NCI-H526 treated with DMSO at 0.1 percent for 48 hours (cell line): ENCODE measurements at regions not wholly inside any gene's neighbourhood (a gene's known extent, or its start where the extent isn't known, plus 50 kb on each side); places are given as distances from the start of the nearest gene placed in this dataset.
"Not testable (repeated sequence)": the region's sequence is repeated elsewhere in the genome, so short reads cannot be mapped to it uniquely, and the experiment has no call there.

Experiments used
- DNase-seq: peaks from one replicate; lab custom pipeline; 2025; lab: John Stamatoyannopoulos, UW

DNA sequence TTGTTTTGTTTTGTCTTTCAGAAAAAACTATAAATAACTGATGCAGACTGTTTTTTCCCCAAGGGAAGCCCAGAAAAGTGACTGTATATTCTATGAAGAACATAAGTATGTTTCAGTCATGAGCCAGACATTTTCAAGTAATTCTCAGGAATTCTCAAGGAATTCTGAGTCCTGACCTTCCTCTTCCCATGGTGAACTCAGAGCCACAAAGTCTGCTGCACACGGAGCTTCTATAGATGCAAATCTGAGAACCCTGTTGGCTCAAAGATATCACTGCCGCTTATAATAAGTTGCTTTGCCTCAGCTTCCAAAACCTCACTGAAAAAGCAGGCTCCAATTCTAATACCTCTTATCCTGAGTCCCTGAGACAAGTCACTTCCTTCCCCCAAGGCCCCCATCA is 418.5 kb upstream of the RUNX1 start:
- no peak for DNase-seq

DNA sequence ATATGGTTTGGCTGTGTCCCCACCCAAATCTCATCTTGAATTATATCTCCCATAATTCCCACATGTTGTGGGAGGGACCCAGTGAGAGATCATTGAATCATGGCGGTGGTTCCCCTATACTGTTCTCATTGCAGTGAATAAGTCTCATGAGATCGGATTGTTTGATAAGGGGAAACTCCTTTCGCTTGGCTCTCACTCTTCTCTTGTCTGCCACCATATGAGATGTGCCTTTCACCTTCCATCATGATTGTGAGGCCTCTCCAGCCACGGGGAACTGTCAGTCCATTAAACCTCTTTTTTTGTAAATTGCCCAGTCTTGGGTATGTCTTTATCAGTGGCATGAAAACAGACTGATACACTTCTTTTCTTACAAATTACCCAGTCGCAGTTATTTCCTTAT is 417.6 kb upstream of the RUNX1 start:
- not testable (repeated sequence) for DNase-seq

DNA sequence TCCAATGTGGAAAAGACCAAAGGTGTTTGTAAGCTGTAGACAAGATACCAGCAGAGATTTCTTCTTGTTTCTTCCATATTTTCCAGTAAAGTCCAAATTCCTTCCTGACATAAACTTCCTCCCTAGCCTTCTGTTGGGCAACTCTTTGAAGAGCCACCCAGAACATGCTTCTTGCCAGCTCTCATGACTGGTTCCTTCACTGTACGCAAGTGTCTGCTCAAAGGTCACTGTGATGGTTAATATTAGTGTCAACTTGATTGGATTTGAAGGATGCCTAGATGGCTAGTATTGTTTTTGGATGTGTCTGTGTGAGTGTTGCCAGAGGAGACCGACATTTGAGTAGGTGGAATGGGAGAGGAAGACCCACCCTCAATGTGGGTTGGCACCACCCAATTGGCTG is 416.6 kb upstream of the RUNX1 start:
- DNase-seq: no peak

DNA sequence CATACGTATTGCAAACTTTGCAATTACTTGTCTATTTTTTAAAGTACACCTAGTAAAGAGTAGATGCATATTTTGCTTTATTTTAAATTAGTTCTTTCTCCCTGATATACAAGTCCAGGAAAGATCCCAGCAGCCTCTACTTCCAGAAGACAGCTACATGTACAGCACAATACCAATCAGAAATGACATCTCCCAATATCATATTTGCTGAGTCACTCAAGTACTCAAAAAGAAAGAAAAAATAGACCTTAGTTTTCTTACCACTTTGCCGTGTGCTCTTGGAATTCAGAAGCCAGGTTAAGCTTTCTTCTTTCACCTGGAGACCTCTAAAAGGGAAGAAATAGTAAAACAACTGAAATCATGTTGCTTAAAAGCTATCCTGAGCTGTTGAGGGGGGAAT is 412.6 kb upstream of the RUNX1 start:
- DNase-seq: no peak

DNA sequence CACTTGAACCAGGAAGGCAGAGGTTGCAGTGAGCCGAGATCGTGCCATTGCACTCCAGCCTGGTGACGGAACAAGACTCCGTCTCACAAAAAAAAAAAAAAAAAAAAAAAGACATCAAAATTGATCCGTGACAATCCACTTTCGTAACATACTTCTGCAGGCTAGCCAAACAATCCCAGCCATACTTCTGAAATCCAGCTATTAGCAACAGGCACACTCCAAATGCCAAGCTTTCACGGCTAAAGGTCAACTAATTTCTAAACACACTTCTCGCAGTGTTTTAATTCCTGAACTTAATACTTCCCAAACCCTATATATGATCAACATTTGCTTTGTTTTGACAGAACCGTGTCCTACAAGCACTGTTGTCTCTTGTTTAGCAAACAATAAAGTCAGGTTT is 411.3 kb upstream of the RUNX1 start:
- no peak for DNase-seq

DNA sequence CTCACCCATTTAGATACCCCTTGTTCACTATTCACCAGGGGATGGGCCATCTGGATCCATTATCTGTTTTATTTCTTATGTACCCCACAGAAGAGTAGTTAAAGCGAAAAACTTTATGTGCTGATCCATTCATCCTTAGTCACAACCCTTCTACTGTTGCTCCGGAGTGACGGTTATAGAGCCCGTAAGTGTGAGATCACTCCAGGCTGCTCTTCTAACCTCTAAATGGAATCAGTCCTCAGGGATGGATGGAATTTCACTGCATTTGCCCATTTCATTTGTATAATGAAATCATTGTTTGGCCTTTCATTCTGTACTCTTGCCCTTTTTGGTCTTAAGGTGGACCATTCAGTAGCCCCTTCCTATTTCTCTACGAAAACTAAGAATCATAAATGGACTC is 409.3 kb upstream of the RUNX1 start:
- DNase-seq: no peak

DNA sequence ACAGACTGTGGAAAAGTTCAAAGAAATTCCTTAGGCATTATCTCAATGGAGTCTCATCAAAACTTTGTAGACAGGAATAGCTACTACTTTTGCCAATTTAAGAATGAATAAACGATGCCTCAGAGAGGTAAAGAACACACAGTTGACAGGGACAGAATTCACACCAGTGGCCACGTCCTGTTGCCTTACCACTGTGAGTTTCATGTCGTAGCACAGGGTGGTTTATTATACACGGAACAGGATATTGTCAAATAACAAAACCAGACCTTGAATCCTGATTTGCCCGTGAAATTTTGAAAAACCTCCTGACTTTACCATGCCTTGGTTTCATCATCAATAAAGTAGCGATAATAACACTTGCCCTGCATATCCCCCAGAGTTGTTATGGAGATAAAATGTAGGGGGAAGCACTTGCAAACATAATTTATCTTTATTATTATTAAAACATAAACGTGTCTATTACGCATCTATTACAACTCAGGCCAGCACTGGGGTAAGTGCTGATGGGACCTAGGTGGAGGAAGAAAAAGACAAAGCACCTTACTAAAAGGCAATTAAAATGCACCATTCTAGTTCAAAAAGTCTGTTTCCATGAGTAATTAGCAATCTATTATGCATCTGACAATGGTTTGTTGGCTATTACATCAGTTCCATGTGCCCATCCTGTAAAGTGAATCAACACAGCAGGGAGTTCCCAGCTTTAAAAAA is 408.1 kb upstream of the RUNX1 start:
- no peak for DNase-seq

DNA sequence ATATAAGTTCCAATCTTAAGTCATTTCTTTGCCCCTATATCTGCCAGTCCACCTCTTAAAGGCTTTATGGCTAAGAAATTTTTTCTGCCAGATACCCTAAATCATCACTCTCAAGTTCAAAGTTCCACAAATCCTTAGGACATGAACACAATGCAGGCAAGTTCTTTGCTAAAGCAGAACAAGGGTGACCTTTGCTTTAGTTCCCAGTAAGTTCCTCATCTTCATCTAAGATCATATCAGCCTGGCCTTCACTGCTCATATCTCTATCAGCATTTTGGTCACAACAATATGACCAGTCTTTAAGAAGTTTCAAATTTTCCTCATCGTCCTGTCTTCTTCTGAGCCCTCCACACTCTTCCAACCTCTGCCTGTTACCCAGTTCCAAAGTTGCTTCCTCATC is 402.2 kb upstream of the RUNX1 start:
- DNase-seq: no peak

DNA sequence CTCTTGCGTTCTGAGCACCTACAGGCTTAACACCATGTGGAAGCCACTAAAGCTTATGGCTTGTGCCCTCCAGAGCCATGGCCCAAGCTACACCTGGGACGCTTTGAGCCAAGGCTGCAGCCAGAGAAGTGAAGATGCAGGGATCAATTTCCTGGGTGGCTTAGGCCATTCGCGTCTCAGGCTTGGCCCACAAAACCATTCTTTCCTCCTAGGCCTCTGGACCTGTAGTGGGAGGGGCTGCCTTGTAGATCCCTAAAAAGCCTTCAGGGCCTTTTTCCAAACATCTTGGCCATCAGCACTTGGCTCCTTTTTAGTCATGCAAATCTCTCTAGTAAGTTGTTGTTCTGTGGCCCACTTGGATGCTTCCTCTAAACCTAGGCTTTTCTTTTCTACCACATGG is 401.7 kb upstream of the RUNX1 start:
- no peak for DNase-seq

DNA sequence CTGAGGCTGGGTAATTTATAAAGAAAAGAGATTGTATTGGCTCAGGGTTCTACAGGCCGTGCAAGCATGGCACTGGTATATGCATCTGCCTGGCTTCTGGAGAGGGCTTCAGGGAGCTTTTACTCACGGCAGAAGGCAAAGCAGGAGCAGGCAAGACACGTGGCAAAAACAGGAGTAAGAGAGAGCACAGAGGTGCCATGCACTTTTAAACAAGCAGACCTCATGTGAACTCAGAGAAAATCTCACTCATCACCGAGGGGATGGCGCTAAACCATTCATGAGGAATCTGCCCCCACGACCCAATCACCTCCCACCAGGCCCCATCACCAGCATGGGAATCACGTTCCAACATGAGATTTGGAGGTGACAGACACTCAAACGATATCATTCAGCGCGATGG is 400.7 kb upstream of the RUNX1 start:
- no peak for DNase-seq

DNA sequence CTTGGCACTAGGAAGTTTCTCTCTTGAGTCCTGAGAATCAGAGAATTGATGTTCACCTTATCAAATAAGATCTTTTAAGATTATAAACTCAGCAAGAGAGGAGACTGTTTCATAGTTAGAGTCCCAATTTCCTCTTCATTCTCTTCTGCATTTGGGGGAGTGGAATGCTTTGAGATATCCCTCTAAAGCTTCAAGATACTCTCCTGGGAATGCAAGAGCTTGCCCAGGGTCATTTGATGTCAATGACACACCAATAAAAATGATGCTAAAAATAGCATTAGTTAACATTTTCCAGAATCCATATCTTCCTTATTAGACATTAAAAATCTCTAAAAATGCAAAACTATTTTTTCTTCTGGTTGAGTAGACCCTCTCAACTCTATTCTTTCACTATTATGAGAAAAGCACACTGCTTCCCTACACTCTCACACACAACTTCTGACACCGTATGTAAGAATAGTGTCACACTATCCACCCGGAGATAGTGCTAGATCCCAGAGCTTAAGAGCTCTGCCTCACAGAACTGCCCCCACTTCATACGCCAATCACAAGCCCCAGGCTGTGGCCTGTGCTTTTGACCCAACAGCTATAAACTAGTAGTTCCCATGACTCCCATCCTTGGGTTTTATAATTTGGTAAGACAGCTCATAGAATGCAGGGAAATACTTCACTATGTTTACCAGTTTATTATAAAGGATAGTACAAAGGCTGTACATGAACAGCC is 399.9 kb upstream of the RUNX1 start:
- DNase-seq: no peak

DNA sequence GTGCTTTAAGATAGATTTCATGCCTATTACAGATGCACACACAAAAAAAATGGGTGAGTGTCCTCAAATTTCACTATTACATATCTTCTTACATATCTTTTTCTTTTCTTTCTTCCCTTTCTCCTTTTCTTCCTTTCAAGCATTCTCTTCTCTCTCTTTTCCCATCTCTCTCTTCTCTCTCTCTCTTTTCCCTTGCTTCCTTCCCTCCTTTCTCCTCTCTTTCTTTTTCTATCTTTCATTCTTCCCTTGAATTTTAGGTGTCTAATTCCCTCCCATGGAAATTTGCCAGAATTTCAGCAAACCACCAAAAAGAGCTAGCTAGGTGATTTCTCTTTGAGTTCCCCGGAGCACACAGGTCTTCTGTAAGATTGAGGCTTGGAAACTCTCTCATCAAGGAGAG is 395.3 kb upstream of the RUNX1 start:
- DNase-seq: no peak

DNA sequence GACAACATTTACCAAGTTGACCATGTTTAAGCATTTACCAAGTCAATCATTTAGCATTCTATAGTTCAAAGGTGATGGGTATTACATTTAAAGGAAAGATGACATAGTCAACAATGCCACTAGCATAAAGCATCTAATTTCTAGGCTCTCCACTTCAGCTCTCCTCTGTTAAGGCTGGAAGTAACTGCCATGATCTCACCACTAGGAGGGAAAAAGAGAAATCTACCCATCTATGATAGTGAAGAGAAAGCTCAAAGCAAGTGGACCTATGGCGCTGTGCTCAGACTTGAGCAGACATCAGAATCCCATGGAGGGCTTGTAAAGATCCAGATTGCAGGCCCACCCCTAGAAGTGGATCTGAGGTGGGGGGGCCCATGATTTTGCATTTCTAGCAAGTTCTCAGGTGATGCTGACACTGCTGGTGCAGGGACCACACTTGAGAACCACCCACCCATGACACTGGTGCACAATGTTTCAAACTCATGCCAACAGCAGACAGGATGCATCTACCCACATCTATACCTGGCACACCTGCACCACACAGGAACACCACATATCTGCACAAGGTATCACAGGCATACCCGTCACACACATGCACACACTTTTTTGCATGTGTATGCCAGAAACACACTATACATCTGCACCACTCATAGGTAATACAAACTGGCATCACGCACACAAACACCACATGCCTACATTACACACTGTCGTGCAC is 392.9 kb upstream of the RUNX1 start:
- no peak for DNase-seq

DNA sequence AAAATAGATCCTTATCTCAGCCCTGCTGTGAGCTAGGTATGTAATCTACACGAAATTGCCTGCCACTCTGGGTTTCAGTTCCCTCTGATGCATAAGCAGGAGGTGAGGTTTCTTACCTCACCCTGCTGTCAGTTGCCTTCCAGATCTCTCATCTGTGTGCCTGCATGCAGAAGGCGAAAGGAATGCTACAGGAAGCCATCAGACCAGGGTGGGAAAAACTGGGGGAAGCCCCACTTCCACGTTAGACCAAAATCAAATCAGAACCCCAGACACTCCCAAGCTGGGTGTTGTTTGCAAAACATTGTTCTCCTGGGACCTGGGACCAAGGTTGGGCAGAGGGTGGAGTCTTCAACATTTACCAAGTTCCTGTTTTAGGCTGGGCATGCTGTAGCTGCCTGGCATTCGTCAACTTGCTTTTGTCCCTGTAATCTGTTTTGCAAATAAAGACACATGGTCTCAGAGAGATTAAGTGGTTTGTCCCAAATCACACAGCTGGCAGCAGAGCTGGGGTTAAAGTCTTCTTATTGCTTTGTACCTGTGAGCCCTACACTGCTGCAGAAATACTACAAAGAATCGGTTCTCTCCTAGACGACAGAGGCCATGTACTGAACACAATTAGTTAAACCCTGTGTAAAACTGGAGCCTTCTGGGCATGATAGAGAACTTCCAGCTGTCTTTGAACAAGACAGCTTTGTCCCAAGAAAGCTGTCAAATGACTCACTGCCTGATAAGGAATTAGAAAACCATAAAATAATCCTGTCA is 389.7 kb upstream of the RUNX1 start:
- no peak for DNase-seq

DNA sequence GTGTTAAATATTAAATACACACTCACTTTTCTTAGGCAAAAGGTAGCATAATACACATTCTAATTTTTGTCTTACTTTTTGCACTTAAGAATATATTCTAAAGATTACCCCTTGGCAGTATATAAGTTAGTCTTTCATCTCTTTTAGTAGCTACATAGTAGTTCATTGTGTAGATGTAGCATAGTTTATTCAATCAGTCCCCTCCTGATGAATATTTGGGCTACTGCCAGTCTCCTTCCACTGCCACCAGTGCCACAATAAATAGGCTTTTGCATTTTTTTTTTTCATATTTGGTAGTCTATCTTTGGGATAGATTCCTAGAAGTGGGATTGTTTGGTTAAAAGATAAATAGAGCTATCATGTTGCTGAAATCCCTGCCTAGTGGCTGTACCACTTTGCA is 388.8 kb upstream of the RUNX1 start:
- DNase-seq: no peak

DNA sequence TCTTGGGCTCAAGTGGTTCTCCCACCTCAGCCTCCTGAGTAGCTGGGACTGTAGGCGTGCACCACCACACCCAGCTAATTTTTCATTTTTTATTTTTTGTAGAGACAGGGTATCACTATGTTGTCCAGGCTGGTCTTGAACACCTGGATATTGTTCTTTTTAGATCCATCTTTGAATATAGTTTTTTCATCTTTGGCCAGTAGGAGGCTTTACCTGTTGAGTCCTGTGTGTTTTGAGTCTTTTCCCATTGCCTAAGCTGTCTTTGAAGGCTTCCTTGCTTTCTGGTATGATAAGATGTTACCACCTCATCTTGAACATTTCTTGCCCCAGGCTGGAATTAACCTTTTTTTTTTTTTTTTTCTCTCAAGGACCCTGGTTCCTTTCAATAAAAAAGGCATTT is 387.8 kb upstream of the RUNX1 start:
- no peak for DNase-seq

DNA sequence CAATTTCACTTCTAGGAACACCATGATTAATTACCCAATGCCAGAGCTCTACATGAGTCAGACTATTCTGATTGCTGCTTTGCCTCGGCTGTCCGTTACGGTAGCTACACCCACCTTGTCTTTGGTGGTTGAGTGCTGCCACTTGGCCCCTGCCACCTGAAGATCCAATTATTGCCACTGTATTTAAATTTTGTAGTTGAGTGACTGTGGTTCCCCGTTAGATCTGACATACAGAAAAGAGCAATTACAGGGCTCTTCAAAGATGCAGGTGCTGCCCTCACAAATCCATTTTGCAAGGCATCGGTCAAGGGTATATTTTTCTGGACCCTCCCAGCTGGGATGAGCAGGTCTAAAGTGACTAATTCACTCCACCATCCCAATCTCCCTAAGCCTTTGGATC is 383.5 kb upstream of the RUNX1 start:
- not testable (repeated sequence) for DNase-seq

DNA sequence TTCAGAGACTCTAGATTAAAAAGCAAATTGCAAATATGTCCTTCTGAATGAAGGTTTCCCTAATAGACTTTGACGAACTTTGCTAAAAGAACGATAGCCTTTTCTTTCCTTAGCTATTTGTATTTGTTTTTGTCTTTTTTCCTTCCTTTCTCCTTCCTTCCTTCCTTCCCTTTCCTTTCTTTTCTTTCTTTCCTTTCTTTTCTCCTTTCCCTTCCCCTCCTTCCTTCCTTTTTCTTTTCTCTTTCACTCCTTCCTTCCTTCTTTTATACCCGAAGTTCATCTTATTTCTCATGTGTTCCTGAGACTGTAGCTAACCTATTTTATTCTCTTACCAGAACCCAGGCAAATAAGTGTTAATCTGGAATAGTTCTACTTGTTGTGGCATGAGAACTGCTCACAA is 381.2 kb upstream of the RUNX1 start:
- DNase-seq: no peak

DNA sequence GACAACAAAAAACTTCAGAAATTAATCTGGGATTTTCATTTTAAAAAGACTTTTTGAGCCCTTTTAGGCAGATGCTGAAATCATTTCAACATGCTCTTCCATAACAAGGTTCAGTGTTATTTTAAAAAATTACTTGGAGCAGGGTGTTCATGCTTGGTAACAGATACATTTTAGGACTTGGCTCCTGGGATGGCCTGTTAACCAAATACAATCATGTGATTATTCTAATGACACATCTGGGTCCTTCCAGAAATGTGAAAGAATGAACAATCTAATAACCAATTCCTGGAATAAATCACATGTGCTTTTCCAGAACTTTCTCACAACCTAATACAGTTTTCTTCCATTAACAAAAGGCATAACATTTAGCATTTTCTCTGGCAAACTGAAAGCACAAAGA is 379.8 kb upstream of the RUNX1 start:
- DNase-seq: no peak

DNA sequence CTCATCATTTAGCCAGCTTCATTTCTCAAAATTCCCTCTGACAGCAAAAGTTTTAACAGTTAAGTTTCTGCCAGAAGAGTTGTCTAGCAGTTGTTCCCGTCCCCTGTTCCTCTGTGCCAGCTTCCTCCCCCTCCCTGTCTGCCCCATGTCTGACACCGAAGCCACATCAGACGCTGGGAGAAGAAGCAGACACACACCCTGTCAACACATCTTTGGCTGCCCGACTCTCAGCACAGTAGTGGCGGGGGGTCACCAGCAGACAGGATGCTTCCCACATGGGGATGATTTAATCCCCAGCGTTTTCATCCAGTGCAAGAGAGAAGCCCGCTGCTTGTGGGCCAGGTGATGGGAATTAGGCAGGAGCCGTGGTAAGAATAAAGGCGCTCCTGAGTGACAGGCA is 379.4 kb upstream of the RUNX1 start:
- no peak for DNase-seq

DNA sequence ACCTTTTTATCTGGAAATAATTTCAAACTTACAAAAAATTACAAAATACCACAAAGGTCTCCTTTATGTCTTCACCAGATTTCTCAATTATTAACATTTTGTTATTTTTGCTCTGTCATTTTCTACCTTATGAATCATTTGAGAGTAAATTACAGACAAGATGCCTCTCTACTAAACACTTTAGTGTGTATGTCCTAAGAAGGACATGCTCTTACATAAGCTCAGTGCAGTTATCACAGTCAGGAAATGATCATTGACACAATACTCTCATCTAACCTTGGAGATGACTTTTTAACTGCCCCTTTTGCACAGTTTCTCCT is 378.9 kb upstream of the RUNX1 start:
- no peak for DNase-seq

DNA sequence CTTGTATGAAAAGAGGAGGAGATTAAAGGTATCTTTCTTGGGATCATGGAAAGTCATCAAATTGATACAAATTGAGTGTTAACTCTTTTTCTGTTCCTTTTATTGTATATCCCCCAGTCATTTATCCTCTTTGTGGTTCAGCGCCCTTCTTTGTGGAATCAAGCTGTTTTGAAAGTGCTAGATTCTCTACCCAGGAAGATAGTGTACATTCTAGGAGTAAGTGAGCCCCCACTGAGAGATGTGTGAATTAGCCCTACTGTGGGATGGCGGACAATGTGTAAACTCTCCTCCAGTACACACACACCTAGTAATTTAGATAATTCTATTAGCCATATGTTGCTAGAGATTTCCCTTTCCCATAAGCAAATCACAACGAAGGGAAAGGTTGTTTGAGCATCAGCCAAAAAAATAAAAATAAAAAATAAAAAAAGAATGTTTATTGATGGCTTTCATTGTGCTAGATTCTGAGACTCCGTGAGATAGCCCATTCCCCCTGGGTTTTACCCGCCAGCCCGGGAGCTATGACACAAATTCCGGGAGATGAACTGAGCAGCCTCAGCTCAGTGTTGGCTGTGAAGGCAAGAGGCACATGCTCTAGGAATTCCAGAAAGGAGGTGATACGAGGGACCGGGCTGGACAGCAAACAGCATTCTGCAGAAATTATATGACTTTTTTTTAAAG is 378.4 kb upstream of the RUNX1 start:
- DNase-seq: no peak
